Fibroblast of lung (primary cell): ENCODE measurements at regions not wholly inside any gene's neighbourhood (a gene's known extent, or its start where the extent isn't known, plus 50 kb on each side); places are given as distances from the start of the nearest gene placed in this dataset.

Source experiments
- CTCF ChIP-seq, 2 donors: IDR thresholded peaks in 1 of 2; conservative IDR thresholded peaks in 1 of 2; 1 replicate in 1 of 2; 2 replicates in 1 of 2; pipeline ENCODE4 v1.5.1; 2011 to 2012; ENCODE audit warnings: low read length in 2 of 2, control low read depth in 1 of 2, inconsistent platforms in 1 of 2, low read depth in 1 of 2, mild to moderate bottlenecking in 1 of 2
- EZH2 ChIP-seq: IDR thresholded peaks from 2 replicates; pipeline ENCODE4 v1.5.1; 2012; ENCODE audit warnings: low read length, control low read depth, mild to moderate bottlenecking; ENCODE audit errors: missing control alignments

DNA sequence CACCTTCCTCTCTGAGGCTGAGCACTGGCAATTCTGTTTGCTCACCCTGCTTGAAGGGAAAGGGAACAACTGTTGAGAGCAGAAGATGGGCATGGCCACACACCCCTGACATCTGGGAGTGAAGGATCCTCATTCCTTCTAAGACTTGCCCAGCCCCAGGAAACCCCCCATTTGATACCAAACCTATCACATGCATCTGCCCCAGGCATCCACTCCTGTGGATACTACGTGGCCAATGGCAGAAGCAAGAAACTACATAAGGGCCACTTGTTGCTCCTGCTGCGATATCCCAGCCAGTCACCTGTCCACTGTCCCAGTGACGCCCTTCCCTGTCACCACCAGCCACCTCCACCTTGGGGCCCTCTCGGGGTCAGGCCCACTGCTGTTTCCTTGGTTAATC is 185.2 kb downstream of the SMAD2 start:
- TF ChIP-seq EZH2 (no peak), CTCF (conservative IDR thresholded peaks at IDR 0.05 in 1 of 2, IDR thresholded peaks at IDR 0.05 in 1 of 2; ENCODE audit: low read depth in 1 of 2, low read length in 2 of 2) (no peak)
